SK-N-MC (cell line): ENCODE measurements at regions not wholly inside any gene's neighbourhood (a gene's known extent, or its start where the extent isn't known, plus 50 kb on each side); places are given as distances from the start of the nearest gene placed in this dataset.

Experiments used
- EZH2 ChIP-seq: fragments of 200-600 bp; sonication (generic); IDR thresholded peaks from one replicate; pipeline ENCODE4 v1.6.1; 2017; ENCODE audit warnings: antibody characterized with exemption
- POLR2AphosphoS5 ChIP-seq: IDR thresholded peaks from 2 replicates; pipeline ENCODE4 v1.6.1; 2012; ENCODE audit warnings: mild to moderate bottlenecking, low read depth, low read length, borderline replicate concordance

DNA sequence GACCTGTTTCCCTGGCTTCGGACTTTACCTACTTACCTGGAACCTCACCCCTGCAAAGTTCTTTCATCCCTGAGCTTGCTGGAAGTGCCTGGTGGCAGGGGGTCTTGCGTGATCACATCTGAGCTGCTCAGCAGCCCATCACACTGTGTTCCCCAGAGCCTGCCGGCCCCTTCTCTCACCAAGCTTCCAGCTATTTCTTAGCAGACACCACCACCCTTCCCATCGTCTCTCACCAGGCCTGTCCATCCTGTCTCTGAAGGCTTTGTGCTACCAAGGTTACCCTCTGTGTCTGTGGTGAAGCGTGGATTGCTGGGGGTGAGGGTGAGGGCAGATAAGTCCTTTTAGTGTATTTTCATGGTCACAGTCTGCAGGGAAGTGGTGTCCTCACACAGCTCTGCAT, 78.8 kb upstream of the NRXN3 start:
- TF ChIP-seq EZH2 (no peak), POLR2AphosphoS5 (no peak)
